Endodermal cell (in vitro differentiated cells): ENCODE measurements at regions not wholly inside any gene's neighbourhood (a gene's known extent, or its start where the extent isn't known, plus 50 kb on each side); places are given as distances from the start of the nearest gene placed in this dataset.

Source experiments
- DNase-seq: peaks from one replicate; pipeline ENCODE4 v3.0.0-alpha.2; 2017
- H3K27ac ChIP-seq: 2 replicates; pipeline ENCODE4 v1.5.1; 2013; ENCODE audit warnings: mild to moderate bottlenecking, low read depth, low read length, moderate library complexity
- H3K27me3 ChIP-seq: 2 replicates; pipeline ENCODE4 v1.6.1; 2013; ENCODE audit warnings: mild to moderate bottlenecking, low read length, moderate library complexity; ENCODE audit not compliant: insufficient read depth, control insufficient read depth, poor library complexity, severe bottlenecking
- H3K36me3 ChIP-seq: 2 replicates; pipeline ENCODE4 v1.7.0; 2013; ENCODE audit warnings: mild to moderate bottlenecking, low read length, moderate library complexity; ENCODE audit not compliant: control insufficient read depth, insufficient read depth
- H3K4me1 ChIP-seq: one replicate; pipeline ENCODE4 v1.7.0; 2013; ENCODE audit warnings: low read length; ENCODE audit not compliant: control insufficient read depth, insufficient read depth
- H3K4me3 ChIP-seq: 2 replicates; pipeline ENCODE4 v1.5.1; 2013; ENCODE audit warnings: mild to moderate bottlenecking, low read length, moderate library complexity
- H3K9ac ChIP-seq: 2 replicates; pipeline ENCODE4 v1.6.1; 2013; ENCODE audit warnings: mild to moderate bottlenecking, low read length, moderate library complexity; ENCODE audit not compliant: poor library complexity, severe bottlenecking; ENCODE audit errors: extremely low read depth
- H3K9me3 ChIP-seq: 2 replicates; pipeline ENCODE4 v1.6.1; 2013; ENCODE audit warnings: mild to moderate bottlenecking, low read length, moderate library complexity; ENCODE audit not compliant: control insufficient read depth
- H3K27ac Mint-ChIP-seq: 2 replicates; pipeline ENCODE4 v1.8.0; 2020; ENCODE audit warnings: mixed read lengths
- H3K27me3 Mint-ChIP-seq: 2 replicates; pipeline ENCODE4 v1.8.0; 2021; ENCODE audit warnings: mild to moderate bottlenecking, mixed read lengths; ENCODE audit not compliant: insufficient read depth
- H3K36me3 Mint-ChIP-seq: 2 replicates; pipeline ENCODE4 v1.8.0; 2020; ENCODE audit warnings: low read depth, mixed read lengths
- H3K4me1 Mint-ChIP-seq: 2 replicates; pipeline ENCODE4 v1.8.0; 2020; ENCODE audit warnings: mixed read lengths
- H3K4me3 Mint-ChIP-seq: 2 replicates; pipeline ENCODE4 v1.8.0; 2020; ENCODE audit warnings: mild to moderate bottlenecking, moderate library complexity, mixed read lengths
- H3K9me3 Mint-ChIP-seq: 2 replicates; pipeline ENCODE4 v1.8.0; 2020; ENCODE audit warnings: mild to moderate bottlenecking, mixed read lengths
- CTCF ChIP-seq: fragments of 200-600 bp; sonication (generic); conservative IDR thresholded peaks from 2 replicates; pipeline ENCODE4 v1.5.0; 2021; ENCODE audit warnings: antibody characterized with exemption, mild to moderate bottlenecking
- WGBS, 2 experiments: methylation state at CpG; one replicate each; pipeline versions ENCODE4 v1.1.5 to v1.1.7; 2013; ENCODE audit warnings: missing lambda C conversion rate in 2 of 2, mixed read lengths in 1 of 2; ENCODE audit not compliant: insufficient coverage in 1 of 2, insufficient read length in 1 of 2; 5-methylcytosine and 5-hydroxymethylcytosine counted together

- TF ChIP-seq CTCF, result no peak
- no peaks in the 10 kb centered on the region for H3K9me3 ChIP-seq
- Mint-ChIP-seq H3K36me3 (peaks cover 7% of the 10 kb centered on the region), H3K27me3 (no peaks in the 10 kb centered on the region), H3K9me3 (peaks cover 22% of the 10 kb centered on the region), H3K4me3 (no peak overlapping the region), H3K4me1 (peaks cover 2% of the 10 kb centered on the region), H3K27ac (no peak overlapping the region)
- H3K4me1 ChIP-seq, result no peaks in the 10 kb centered on the region
- H3K4me3 ChIP-seq, result no peak overlapping the region
- H3K9ac ChIP-seq, result no peak overlapping the region
- 90% methylated on average over 3 to 5 of the region's 5 CpGs for WGBS, 2 experiments
- no peaks in the 10 kb centered on the region for H3K36me3 ChIP-seq
- H3K27ac ChIP-seq, result no peak overlapping the region
- H3K27me3 ChIP-seq, result no peaks in the 10 kb centered on the region
- DNase-seq, result no peak
Observed at GRCh38 chrX:63428348-63428747, 77.2 kb upstream of the SPIN4 start.

- Histone ChIP-seq H3K36me3 (no peaks in the 10 kb centered on the region), H3K9ac (no peak overlapping the region), H3K9me3 (no peaks in the 10 kb centered on the region), H3K27me3 (no peaks in the 10 kb centered on the region), H3K4me3 (no peak overlapping the region), H3K4me1 (no peaks in the 10 kb centered on the region), H3K27ac (no peak overlapping the region)
- peak; percentile 63 for DNase-seq
- Mint-ChIP-seq H3K36me3 (peaks cover 4% of the 10 kb centered on the region), H3K4me1 (peaks cover 2% of the 10 kb centered on the region), H3K4me3 (no peak overlapping the region), H3K27ac (no peak overlapping the region), H3K27me3 (no peaks in the 10 kb centered on the region), H3K9me3 (peaks cover 29% of the 10 kb centered on the region)
- WGBS, 2 experiments, result 79% methylated on average over 7 of the region's 7 CpGs; no CpG with 5 or more reads in 1 of the 2 experiments
- TF ChIP-seq CTCF, result no peak
Observed at GRCh38 chrX:63426519-63426918, 75.4 kb upstream of the SPIN4 start.

GRCh38 chrX:63424063-63424462 lies 72.9 kb upstream of the SPIN4 start:
- Histone ChIP-seq H3K9ac (no peak overlapping the region), H3K4me3 (no peak overlapping the region), H3K4me1 (no peaks in the 10 kb centered on the region), H3K27me3 (no peaks in the 10 kb centered on the region), H3K27ac (no peak overlapping the region), H3K9me3 (no peaks in the 10 kb centered on the region), H3K36me3 (no peaks in the 10 kb centered on the region)
- no peak overlapping the region for H3K4me3 Mint-ChIP-seq
- peaks cover 29% of the 10 kb centered on the region for H3K9me3 Mint-ChIP-seq
- H3K27ac Mint-ChIP-seq, result no peak overlapping the region
- TF ChIP-seq CTCF, result no peak
- H3K4me1 Mint-ChIP-seq, result peaks cover 2% of the 10 kb centered on the region
- no peak for DNase-seq
- no peaks in the 10 kb centered on the region for H3K27me3 Mint-ChIP-seq
- H3K36me3 Mint-ChIP-seq, result peaks cover 4% of the 10 kb centered on the region
